CD4-positive, CD25-positive, alpha-beta regulatory T cell (primary cell): ENCODE measurements at regions not wholly inside any gene's neighbourhood (a gene's known extent, or its start where the extent isn't known, plus 50 kb on each side); places are given as distances from the start of the nearest gene placed in this dataset.

Experiments used
- ATAC-seq, 2 donors: fragments of 150-1000 bp; cut with Tn5 transposase; one replicate each; pipeline ENCODE4 v1.10.0; 2021; ENCODE audit warnings: low read depth in 2 of 2, moderate number of reproducible peaks in 2 of 2, moderate library complexity in 1 of 2
- DNase-seq, 3 donors: peaks; one replicate each; pipeline versions ENCODE4 v3.0.0 to v3.0.0-alpha.2; 2012 to 2022; ENCODE audit warnings: mixed read lengths in 1 of 3
- H3K27ac ChIP-seq: one replicate; pipeline ENCODE4 v1.7.0; 2013; ENCODE audit warnings: mild to moderate bottlenecking, low read length; ENCODE audit not compliant: insufficient read depth, poor library complexity, severe bottlenecking
- H3K27me3 ChIP-seq: one replicate; pipeline ENCODE4 v1.7.0; 2013; ENCODE audit warnings: low read length; ENCODE audit not compliant: control insufficient read depth, insufficient read depth
- H3K36me3 ChIP-seq: one replicate; pipeline ENCODE4 v1.7.0; 2013; ENCODE audit warnings: mild to moderate bottlenecking, low read length, moderate library complexity; ENCODE audit not compliant: control insufficient read depth, insufficient read depth
- H3K4me1 ChIP-seq: 2 replicates; pipeline ENCODE4 v1.7.0; 2013; ENCODE audit warnings: mild to moderate bottlenecking, low read length; ENCODE audit not compliant: insufficient read depth, control insufficient read depth, poor library complexity, severe bottlenecking
- H3K4me3 ChIP-seq: one replicate; pipeline ENCODE4 v1.7.0; 2013; ENCODE audit warnings: low read depth, mild to moderate bottlenecking, low read length, moderate library complexity
- H3K9me3 ChIP-seq, 2 experiments: 1 replicate in 1 of 2; 2 replicates in 1 of 2; pipeline ENCODE4 v1.7.0; 2013; ENCODE audit warnings: low read length in 2 of 2, mild to moderate bottlenecking in 1 of 2, moderate library complexity in 1 of 2; ENCODE audit not compliant: control insufficient read depth in 2 of 2
- H3K27ac Mint-ChIP-seq, 3 donors: one replicate each; pipeline ENCODE4 v1.8.0; 2020 to 2022; ENCODE audit warnings: mild to moderate bottlenecking in 3 of 3, mixed read lengths in 3 of 3, moderate library complexity in 2 of 3
- H3K27me3 Mint-ChIP-seq: one replicate; pipeline ENCODE4 v1.8.0; 2022; ENCODE audit warnings: mild to moderate bottlenecking, mixed read lengths
- H3K36me3 Mint-ChIP-seq: one replicate; pipeline ENCODE4 v1.8.0; 2020; ENCODE audit warnings: mixed read lengths
- H3K4me1 Mint-ChIP-seq, 4 donors: one replicate each; pipeline ENCODE4 v1.8.0; 2020 to 2022; ENCODE audit warnings: mixed read lengths in 4 of 4, mild to moderate bottlenecking in 1 of 4
- H3K4me3 Mint-ChIP-seq, 4 donors: one replicate each; pipeline ENCODE4 v1.8.0; 2020 to 2022; ENCODE audit warnings: mild to moderate bottlenecking in 4 of 4, mixed read lengths in 4 of 4, moderate library complexity in 3 of 4
- H3K9me3 Mint-ChIP-seq, 7 donors: one replicate each; pipeline ENCODE4 v1.8.0; 2020 to 2022; ENCODE audit warnings: mixed read lengths in 7 of 7, mild to moderate bottlenecking in 3 of 7, moderate library complexity in 2 of 7

- Histone ChIP-seq H3K27me3 (no peaks in the 10 kb centered on the region), H3K4me1 (no peaks in the 10 kb centered on the region), H3K36me3 (no peaks in the 10 kb centered on the region), H3K4me3 (no peak overlapping the region), H3K9me3 (no peaks in the 10 kb centered on the region), H3K27ac (no peak overlapping the region)
- no peaks in the 10 kb centered on the region for H3K36me3 Mint-ChIP-seq
- ATAC-seq (no peak), DNase-seq (no peak)
- no peaks in the 10 kb centered on the region for H3K4me1 Mint-ChIP-seq
- H3K27me3 Mint-ChIP-seq, result no peaks in the 10 kb centered on the region
- H3K27ac Mint-ChIP-seq, result no peak overlapping the region
- H3K9me3 Mint-ChIP-seq, result no peaks in the 10 kb centered on the region
- no peak overlapping the region for H3K4me3 Mint-ChIP-seq
Observed at GRCh38 chr4:155616117-155616516, 50.5 kb upstream of the GUCY1A1 start.

- H3K27me3 Mint-ChIP-seq, result no peaks in the 10 kb centered on the region
- Histone ChIP-seq H3K27ac (no peak overlapping the region), H3K36me3 (no peaks in the 10 kb centered on the region), H3K4me1 (no peaks in the 10 kb centered on the region), H3K27me3 (no peaks in the 10 kb centered on the region), H3K9me3 (no peaks in the 10 kb centered on the region), H3K4me3 (no peak overlapping the region)
- no peak overlapping the region for H3K4me3 Mint-ChIP-seq
- no peak overlapping the region for H3K27ac Mint-ChIP-seq
- no peak for ATAC-seq
- no peaks in the 10 kb centered on the region for H3K36me3 Mint-ChIP-seq
- H3K9me3 Mint-ChIP-seq, result no peaks in the 10 kb centered on the region
- no peak for DNase-seq
- no peaks in the 10 kb centered on the region for H3K4me1 Mint-ChIP-seq
Observed at GRCh38 chr4:155615081-155615887, 51.4 kb upstream of the GUCY1A1 start.

- H3K4me1 ChIP-seq, result no peaks in the 10 kb centered on the region
- H3K9me3 Mint-ChIP-seq, result peaks cover 0 to 3% (median 0%) of the 10 kb centered on the region in 7 donors
- no peaks in the 10 kb centered on the region for H3K27me3 Mint-ChIP-seq
- H3K9me3 ChIP-seq, result no peaks in the 10 kb centered on the region
- H3K27ac ChIP-seq, result no peak overlapping the region
- H3K4me3 ChIP-seq, result no peak overlapping the region
- H3K36me3 ChIP-seq, result no peaks in the 10 kb centered on the region
- ATAC-seq, result no peak
- H3K27ac Mint-ChIP-seq, result no peak overlapping the region
- no peak for DNase-seq
- H3K36me3 Mint-ChIP-seq, result no peaks in the 10 kb centered on the region
- H3K4me3 Mint-ChIP-seq, result no peak overlapping the region
- H3K4me1 Mint-ChIP-seq, result no peaks in the 10 kb centered on the region
- H3K27me3 ChIP-seq, result no peaks in the 10 kb centered on the region
Observed at GRCh38 chr4:155614111-155614762, 52.4 kb upstream of the GUCY1A1 start.

- Mint-ChIP-seq H3K36me3 (no peaks in the 10 kb centered on the region), H3K27ac (no peak overlapping the region), H3K27me3 (no peaks in the 10 kb centered on the region), H3K4me1 (no peaks in the 10 kb centered on the region), H3K9me3 (peaks cover 0 to 3% (median 0%) of the 10 kb centered on the region in 7 donors), H3K4me3 (no peak overlapping the region)
- no peaks in the 10 kb centered on the region for H3K36me3 ChIP-seq
- DNase-seq (no peak), ATAC-seq (no peak)
- no peaks in the 10 kb centered on the region for H3K9me3 ChIP-seq
- H3K4me1 ChIP-seq, result no peaks in the 10 kb centered on the region
- H3K27ac ChIP-seq, result no peak overlapping the region
- H3K27me3 ChIP-seq, result no peaks in the 10 kb centered on the region
- H3K4me3 ChIP-seq, result no peak overlapping the region
Observed at GRCh38 chr4:155612074-155612473, 54.6 kb upstream of the GUCY1A1 start.

GRCh38 chr4:155611501-155611900 is 55.1 kb upstream of the GUCY1A1 start:
- Mint-ChIP-seq H3K36me3 (no peaks in the 10 kb centered on the region), H3K27me3 (no peaks in the 10 kb centered on the region), H3K9me3 (peaks cover 0 to 3% (median 0%) of the 10 kb centered on the region in 7 donors), H3K4me1 (no peaks in the 10 kb centered on the region), H3K27ac (no peak overlapping the region), H3K4me3 (no peak overlapping the region)
- ATAC-seq, result no peak
- DNase-seq, result no peak
- Histone ChIP-seq H3K36me3 (no peaks in the 10 kb centered on the region), H3K27ac (no peak overlapping the region), H3K4me3 (no peak overlapping the region), H3K27me3 (no peaks in the 10 kb centered on the region), H3K9me3 (no peaks in the 10 kb centered on the region), H3K4me1 (no peaks in the 10 kb centered on the region)

- Histone ChIP-seq H3K4me3 (no peak overlapping the region), H3K27ac (no peak overlapping the region), H3K4me1 (no peaks in the 10 kb centered on the region), H3K9me3 (no peaks in the 10 kb centered on the region), H3K36me3 (no peaks in the 10 kb centered on the region), H3K27me3 (no peaks in the 10 kb centered on the region)
- Mint-ChIP-seq H3K36me3 (no peaks in the 10 kb centered on the region), H3K27me3 (no peaks in the 10 kb centered on the region), H3K4me1 (no peaks in the 10 kb centered on the region), H3K4me3 (no peak overlapping the region), H3K9me3 (peaks cover 0 to 3% (median 0%) of the 10 kb centered on the region in 7 donors), H3K27ac (no peak overlapping the region)
- ATAC-seq, result no peak
- DNase-seq, result no peak
Observed at GRCh38 chr4:155610143-155610542, 56.5 kb upstream of the GUCY1A1 start.

- Histone ChIP-seq H3K4me1 (no peaks in the 10 kb centered on the region), H3K4me3 (no peak overlapping the region), H3K9me3 (no peaks in the 10 kb centered on the region), H3K36me3 (no peaks in the 10 kb centered on the region), H3K27ac (no peak overlapping the region), H3K27me3 (no peaks in the 10 kb centered on the region)
- Mint-ChIP-seq H3K4me3 (no peak overlapping the region), H3K9me3 (peaks cover 0 to 3% (median 0%) of the 10 kb centered on the region in 7 donors), H3K27me3 (no peaks in the 10 kb centered on the region), H3K36me3 (no peaks in the 10 kb centered on the region), H3K4me1 (no peaks in the 10 kb centered on the region), H3K27ac (no peak overlapping the region)
- DNase-seq, result no peak
- no peak for ATAC-seq
Observed at GRCh38 chr4:155609455-155610059, 57.1 kb upstream of the GUCY1A1 start.
